Panc1 (cell line): ENCODE measurements at regions not wholly inside any gene's neighbourhood (a gene's known extent, or its start where the extent isn't known, plus 50 kb on each side); places are given as distances from the start of the nearest gene placed in this dataset.

Experiments
- CTCF ChIP-seq: fragments of 450-650 bp; IDR thresholded peaks from 2 replicates; pipeline ENCODE4 v1.5.1; 2017; ENCODE audit warnings: mild to moderate bottlenecking
- POLR2AphosphoS5 ChIP-seq: IDR thresholded peaks from 2 replicates; pipeline ENCODE4 v1.6.1; 2012; ENCODE audit warnings: mild to moderate bottlenecking, low read depth, low read length, moderate library complexity
- REST ChIP-seq, 2 experiments: IDR thresholded peaks; 2 replicates each; pipeline ENCODE4 v1.6.1; 2011 to 2012; ENCODE audit warnings: low read depth in 2 of 2, control low read depth in 1 of 2, low read length in 1 of 2, mild to moderate bottlenecking in 1 of 2, moderate library complexity in 1 of 2; ENCODE audit not compliant: insufficient read depth in 1 of 2
- SIN3A ChIP-seq: IDR thresholded peaks from 2 replicates; pipeline ENCODE4 v1.6.1; 2012; ENCODE audit warnings: low read depth, mild to moderate bottlenecking, low read length, moderate library complexity, borderline replicate concordance; ENCODE audit not compliant: insufficient read depth
- TCF7L2 ChIP-seq: IDR thresholded peaks from 2 replicates; pipeline ENCODE4 v1.6.1; 2011; ENCODE audit warnings: mild to moderate bottlenecking, low read depth, low read length, inconsistent platforms

DNA sequence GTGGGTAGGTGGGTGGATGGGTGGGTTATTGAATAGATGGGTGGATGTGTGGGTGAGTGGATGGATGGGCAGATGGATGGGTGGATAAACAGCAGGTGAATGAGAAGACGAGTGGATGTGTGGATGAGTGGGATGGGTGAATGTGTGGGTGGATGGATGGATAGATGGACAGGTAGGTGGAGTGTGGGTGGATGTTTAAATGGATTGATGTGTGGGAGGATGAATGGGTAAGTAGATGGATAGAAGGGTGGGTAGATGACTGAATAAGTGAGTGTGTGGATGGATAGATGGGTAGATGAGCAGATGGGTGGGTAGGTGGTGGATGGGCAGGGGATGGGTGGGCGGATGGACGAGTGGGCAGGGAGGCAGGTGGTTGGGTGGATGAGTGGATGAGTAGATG lies 397.6 kb upstream of the IRX4 start:
- TF ChIP-seq CTCF = no peak
- TF ChIP-seq REST (IDR thresholded peaks at IDR 0.05; ENCODE audit: insufficient read depth in 1 of 2, low read depth in 2 of 2, low read length in 1 of 2) = no peak
- TF ChIP-seq POLR2AphosphoS5 = no peak
- TF ChIP-seq TCF7L2 = no peak
- no peak for TF ChIP-seq SIN3A
